ENCODE measurements at regions not wholly inside any gene's neighbourhood (a gene's known extent, or its start where the extent isn't known, plus 50 kb on each side); places are given as distances from the start of the nearest gene placed in this dataset.

GRCh38 chr2:163177592-163177991 is 339.0 kb upstream of the KCNH7 start:
- Histone ChIP-seq H3K4me1 (ENCODE audit: insufficient read depth, low read length) (no peaks in the 10 kb centered on the region), H3K36me3 (ENCODE audit: insufficient read depth, low read length) (no peaks in the 10 kb centered on the region), H3K27me3 (ENCODE audit: insufficient read depth, low read length) (no peaks in the 10 kb centered on the region), H3K4me3 (ENCODE audit: low read length) (no peak overlapping the region), H2AFZ (ENCODE audit: low read depth, low read length) (no peak overlapping the region), H3K9me3 (ENCODE audit: low read length) (no peaks in the 10 kb centered on the region)

DNA sequence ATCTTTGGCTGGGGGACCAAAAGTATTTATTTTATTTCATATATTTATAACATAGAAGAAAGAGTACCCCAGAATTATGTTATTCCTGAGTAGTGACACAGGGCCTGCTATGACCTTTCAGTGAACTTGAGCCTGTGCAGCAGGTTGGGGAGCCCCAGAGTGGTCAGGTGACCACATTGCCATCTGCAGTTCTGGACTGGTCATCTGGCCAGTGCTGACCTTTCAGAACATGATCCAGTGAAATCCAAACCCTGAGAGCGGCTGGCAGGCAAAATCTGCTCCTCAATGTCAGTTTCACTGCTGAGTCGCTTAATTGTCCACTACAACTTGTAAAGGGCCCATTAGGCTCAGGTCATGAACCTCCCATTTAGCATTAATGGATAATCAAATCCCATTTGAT is 336.7 kb upstream of the KCNH7 start:
- Histone ChIP-seq H2AFZ (ENCODE audit: low read depth, low read length) (no peak overlapping the region), H3K27me3 (ENCODE audit: insufficient read depth, low read length) (no peaks in the 10 kb centered on the region), H3K4me3 (ENCODE audit: low read length) (no peak overlapping the region), H3K4me1 (ENCODE audit: insufficient read depth, low read length) (peaks cover 4% of the 10 kb centered on the region), H3K36me3 (ENCODE audit: insufficient read depth, low read length) (no peaks in the 10 kb centered on the region), H3K9me3 (ENCODE audit: low read length) (no peaks in the 10 kb centered on the region)

GRCh38 chr2:163173591-163173990 is 335.0 kb upstream of the KCNH7 start:
- Histone ChIP-seq H3K4me1 (ENCODE audit: insufficient read depth, low read length) (peaks cover 4% of the 10 kb centered on the region), H2AFZ (ENCODE audit: low read depth, low read length) (peak overlapping the region; percentile 19), H3K9me3 (ENCODE audit: low read length) (no peaks in the 10 kb centered on the region), H3K27me3 (ENCODE audit: insufficient read depth, low read length) (no peaks in the 10 kb centered on the region), H3K4me3 (ENCODE audit: low read length) (no peak overlapping the region), H3K36me3 (ENCODE audit: insufficient read depth, low read length) (no peaks in the 10 kb centered on the region)

GRCh38 chr2:163171786-163172530 is 333.4 kb upstream of the KCNH7 start:
- no peaks in the 10 kb centered on the region for H3K36me3 ChIP-seq (ENCODE audit: insufficient read depth, low read length)
- H3K27me3 ChIP-seq (ENCODE audit: insufficient read depth, low read length), result no peaks in the 10 kb centered on the region
- no peak overlapping the region for H2AFZ ChIP-seq (ENCODE audit: low read depth, low read length)
- peaks cover 4% of the 10 kb centered on the region for H3K4me1 ChIP-seq (ENCODE audit: insufficient read depth, low read length)
- no peak overlapping the region for H3K4me3 ChIP-seq (ENCODE audit: low read length)
- no peaks in the 10 kb centered on the region for H3K9me3 ChIP-seq (ENCODE audit: low read length)

DNA sequence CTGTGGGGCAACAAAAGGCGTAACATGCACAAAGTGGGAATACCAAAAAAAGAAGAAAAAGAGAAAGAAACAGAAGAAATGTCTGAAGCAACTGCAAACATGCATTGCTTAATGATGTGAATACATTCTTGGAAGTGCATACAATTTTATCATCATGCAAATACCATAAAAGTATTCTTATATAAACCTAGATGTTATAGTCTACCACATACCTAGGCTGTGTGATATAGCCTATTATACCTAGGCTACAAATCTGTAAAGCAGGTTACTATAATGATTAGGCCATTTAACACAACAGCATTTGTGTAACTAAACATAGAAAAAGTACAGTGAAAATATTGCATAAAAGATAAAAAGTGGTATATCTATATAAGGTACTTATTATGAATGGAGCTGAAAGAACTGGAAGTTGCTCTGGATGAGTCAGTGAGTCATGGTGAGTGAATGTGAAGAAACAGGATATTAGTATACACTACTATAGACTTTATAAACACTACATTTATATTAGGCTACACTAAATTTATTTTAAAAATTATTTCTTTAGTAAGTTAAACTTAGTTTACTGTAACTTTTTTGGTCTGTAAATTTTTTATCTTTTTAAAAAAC is 319.4 kb upstream of the KCNH7 start:
- H3K27me3 ChIP-seq (ENCODE audit: insufficient read depth, low read length), result no peaks in the 10 kb centered on the region
- no peaks in the 10 kb centered on the region for H3K9me3 ChIP-seq (ENCODE audit: low read length)
- H3K4me3 ChIP-seq (ENCODE audit: low read length), result no peak overlapping the region
- H2AFZ ChIP-seq (ENCODE audit: low read depth, low read length), result no peak overlapping the region
- no peaks in the 10 kb centered on the region for H3K4me1 ChIP-seq (ENCODE audit: insufficient read depth, low read length)
- H3K36me3 ChIP-seq (ENCODE audit: insufficient read depth, low read length), result no peaks in the 10 kb centered on the region

DNA sequence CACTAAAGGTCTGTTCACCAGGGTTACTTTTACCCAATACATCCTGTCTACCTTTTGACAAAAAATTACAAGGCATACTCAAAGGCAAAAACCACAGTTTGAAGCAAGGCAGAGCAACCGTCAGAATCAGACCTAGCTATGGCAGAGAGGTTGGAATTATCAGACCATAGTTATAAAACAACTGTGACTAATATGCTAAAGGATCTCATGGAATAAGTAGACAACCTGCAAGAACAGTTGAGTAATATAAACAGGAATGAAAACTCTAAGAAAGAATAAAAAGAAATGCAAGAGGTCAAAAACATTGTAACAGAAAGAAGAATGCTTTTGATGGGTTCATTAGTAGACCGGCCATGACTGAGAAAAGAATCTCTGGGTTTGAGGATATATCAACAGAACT is 318.8 kb upstream of the KCNH7 start:
- no peaks in the 10 kb centered on the region for H3K36me3 ChIP-seq (ENCODE audit: insufficient read depth, low read length)
- H3K27me3 ChIP-seq (ENCODE audit: insufficient read depth, low read length), result no peaks in the 10 kb centered on the region
- H3K9me3 ChIP-seq (ENCODE audit: low read length), result no peaks in the 10 kb centered on the region
- no peak overlapping the region for H3K4me3 ChIP-seq (ENCODE audit: low read length)
- no peaks in the 10 kb centered on the region for H3K4me1 ChIP-seq (ENCODE audit: insufficient read depth, low read length)
- no peak overlapping the region for H2AFZ ChIP-seq (ENCODE audit: low read depth, low read length)

- no peaks in the 10 kb centered on the region for H3K36me3 ChIP-seq (ENCODE audit: insufficient read depth, low read length)
- H2AFZ ChIP-seq (ENCODE audit: low read depth, low read length), result no peak overlapping the region
- H3K4me3 ChIP-seq (ENCODE audit: low read length), result no peak overlapping the region
- H3K9me3 ChIP-seq (ENCODE audit: low read length), result no peaks in the 10 kb centered on the region
- no peaks in the 10 kb centered on the region for H3K4me1 ChIP-seq (ENCODE audit: insufficient read depth, low read length)
- no peaks in the 10 kb centered on the region for H3K27me3 ChIP-seq (ENCODE audit: insufficient read depth, low read length)
Observed at GRCh38 chr2:163155925-163156324, 317.4 kb upstream of the KCNH7 start.

DNA sequence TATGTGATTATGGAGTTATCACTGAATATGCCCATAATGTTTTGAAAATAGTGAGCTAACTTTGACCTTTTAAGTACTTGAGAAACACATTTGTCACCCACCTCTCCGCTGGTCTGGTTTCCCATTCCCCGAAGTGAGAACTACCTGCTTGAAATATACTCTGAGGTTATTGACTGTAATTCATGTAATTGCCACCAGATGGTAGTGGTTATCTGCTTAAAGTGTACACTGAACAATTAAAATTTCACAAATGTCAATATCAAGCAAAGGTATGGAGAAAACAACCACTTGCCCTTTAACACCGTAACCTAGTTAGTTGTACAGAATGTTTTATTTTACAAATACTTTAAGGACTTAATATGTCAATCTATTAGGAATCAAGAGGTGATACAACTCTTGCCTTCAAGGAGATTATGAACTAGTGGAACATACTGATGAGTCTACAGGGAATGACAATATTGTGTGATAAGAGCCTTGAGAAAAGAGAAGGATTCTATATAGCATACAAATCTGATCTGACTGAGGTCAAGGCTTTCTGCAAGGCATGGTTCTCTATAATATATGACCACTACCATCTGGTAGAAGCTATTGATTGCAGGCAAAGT is 316.8 kb upstream of the KCNH7 start:
- Histone ChIP-seq H2AFZ (ENCODE audit: low read depth, low read length) (no peak overlapping the region), H3K36me3 (ENCODE audit: insufficient read depth, low read length) (no peaks in the 10 kb centered on the region), H3K9me3 (ENCODE audit: low read length) (no peaks in the 10 kb centered on the region), H3K4me3 (ENCODE audit: low read length) (no peak overlapping the region), H3K27me3 (ENCODE audit: insufficient read depth, low read length) (no peaks in the 10 kb centered on the region), H3K4me1 (ENCODE audit: insufficient read depth, low read length) (no peaks in the 10 kb centered on the region)

DNA sequence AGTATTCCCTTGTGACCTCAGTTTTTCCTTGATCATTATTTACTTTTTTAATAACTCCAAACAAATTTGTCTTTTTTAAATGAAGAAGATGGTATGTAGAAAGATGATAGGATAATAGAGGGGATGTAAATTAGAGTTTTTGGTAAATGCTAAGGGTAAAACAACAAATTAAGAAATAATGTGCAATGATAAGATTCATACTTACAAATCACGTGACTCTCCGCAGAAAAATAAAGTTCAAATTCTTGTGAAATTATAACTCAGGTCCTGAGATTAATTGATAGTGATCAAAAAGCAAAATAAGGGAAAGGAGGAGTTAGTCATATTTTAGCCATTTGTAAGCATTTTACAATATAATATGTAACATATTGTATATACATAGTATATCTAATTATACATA is 304.1 kb upstream of the KCNH7 start:
- Histone ChIP-seq H3K4me1 (ENCODE audit: insufficient read depth, low read length) (no peaks in the 10 kb centered on the region), H3K27me3 (ENCODE audit: insufficient read depth, low read length) (no peaks in the 10 kb centered on the region), H3K4me3 (ENCODE audit: low read length) (no peak overlapping the region), H3K9me3 (ENCODE audit: low read length) (peaks cover 2% of the 10 kb centered on the region), H3K36me3 (ENCODE audit: insufficient read depth, low read length) (no peaks in the 10 kb centered on the region), H2AFZ (ENCODE audit: low read depth, low read length) (no peak overlapping the region)

DNA sequence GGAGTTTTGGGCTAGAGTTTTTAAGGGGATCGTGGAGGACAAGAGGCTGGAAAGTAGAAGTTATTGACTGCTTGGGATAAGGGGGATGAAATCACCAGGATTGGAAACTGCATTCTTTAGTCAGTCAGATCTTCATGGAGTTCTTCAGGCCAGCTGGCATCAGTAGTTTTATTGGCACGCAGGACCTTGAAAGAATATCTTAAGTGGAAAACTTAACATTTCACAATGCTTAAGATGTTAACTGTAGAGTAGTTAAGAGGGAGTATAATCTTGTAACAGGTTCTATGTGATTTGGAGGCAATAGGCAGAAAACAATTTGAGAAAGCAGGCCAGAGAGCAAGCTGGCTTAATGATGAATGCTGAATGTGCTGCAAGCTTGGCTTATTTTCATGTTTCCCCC is 300.4 kb upstream of the KCNH7 start:
- Histone ChIP-seq H2AFZ (ENCODE audit: low read depth, low read length) (no peak overlapping the region), H3K36me3 (ENCODE audit: insufficient read depth, low read length) (no peaks in the 10 kb centered on the region), H3K9me3 (ENCODE audit: low read length) (peaks cover 2% of the 10 kb centered on the region), H3K27me3 (ENCODE audit: insufficient read depth, low read length) (no peaks in the 10 kb centered on the region), H3K4me3 (ENCODE audit: low read length) (no peak overlapping the region), H3K4me1 (ENCODE audit: insufficient read depth, low read length) (no peaks in the 10 kb centered on the region)

- Histone ChIP-seq H3K9me3 (ENCODE audit: low read length) (peaks cover 2% of the 10 kb centered on the region), H3K27me3 (ENCODE audit: insufficient read depth, low read length) (no peaks in the 10 kb centered on the region), H3K4me1 (ENCODE audit: insufficient read depth, low read length) (no peaks in the 10 kb centered on the region), H3K36me3 (ENCODE audit: insufficient read depth, low read length) (no peaks in the 10 kb centered on the region), H3K4me3 (ENCODE audit: low read length) (no peak overlapping the region), H2AFZ (ENCODE audit: low read depth, low read length) (no peak overlapping the region)
Observed at GRCh38 chr2:163135256-163135655, 296.7 kb upstream of the KCNH7 start.

- Histone ChIP-seq H3K4me1 (ENCODE audit: insufficient read depth, low read length) (no peaks in the 10 kb centered on the region), H3K9me3 (ENCODE audit: low read length) (peaks cover under 1% of the 10 kb centered on the region), H2AFZ (ENCODE audit: low read depth, low read length) (no peak overlapping the region), H3K36me3 (ENCODE audit: insufficient read depth, low read length) (no peaks in the 10 kb centered on the region), H3K27me3 (ENCODE audit: insufficient read depth, low read length) (no peaks in the 10 kb centered on the region), H3K4me3 (ENCODE audit: low read length) (no peak overlapping the region)
Observed at GRCh38 chr2:163133602-163134001, 295.0 kb upstream of the KCNH7 start.

GRCh38 chr2:163132850-163133249 is 294.3 kb upstream of the KCNH7 start:
- no peak overlapping the region for H3K4me3 ChIP-seq (ENCODE audit: low read length)
- H3K9me3 ChIP-seq (ENCODE audit: low read length), result no peaks in the 10 kb centered on the region
- no peaks in the 10 kb centered on the region for H3K36me3 ChIP-seq (ENCODE audit: insufficient read depth, low read length)
- no peaks in the 10 kb centered on the region for H3K27me3 ChIP-seq (ENCODE audit: insufficient read depth, low read length)
- no peaks in the 10 kb centered on the region for H3K4me1 ChIP-seq (ENCODE audit: insufficient read depth, low read length)
- H2AFZ ChIP-seq (ENCODE audit: low read depth, low read length), result no peak overlapping the region

Data from neuron (in vitro differentiated cells).